ENCODE measurements at regions not wholly inside any gene's neighbourhood (a gene's known extent, or its start where the extent isn't known, plus 50 kb on each side); places are given as distances from the start of the nearest gene placed in this dataset.
"Not testable (repeated sequence)": the region's sequence is repeated elsewhere in the genome, so short reads cannot be mapped to it uniquely, and the experiment has no call there.

- not testable (repeated sequence) for DNase-seq (ENCODE audit: low read depth)
Observed at GRCh38 chr15:20187370-20188355, 353.9 kb downstream of the GOLGA6L6 start.

GRCh38 chr15:20184879-20185278, 356.7 kb downstream of the GOLGA6L6 start:
- DNase-seq (ENCODE audit: low read depth) = not testable (repeated sequence)

DNA sequence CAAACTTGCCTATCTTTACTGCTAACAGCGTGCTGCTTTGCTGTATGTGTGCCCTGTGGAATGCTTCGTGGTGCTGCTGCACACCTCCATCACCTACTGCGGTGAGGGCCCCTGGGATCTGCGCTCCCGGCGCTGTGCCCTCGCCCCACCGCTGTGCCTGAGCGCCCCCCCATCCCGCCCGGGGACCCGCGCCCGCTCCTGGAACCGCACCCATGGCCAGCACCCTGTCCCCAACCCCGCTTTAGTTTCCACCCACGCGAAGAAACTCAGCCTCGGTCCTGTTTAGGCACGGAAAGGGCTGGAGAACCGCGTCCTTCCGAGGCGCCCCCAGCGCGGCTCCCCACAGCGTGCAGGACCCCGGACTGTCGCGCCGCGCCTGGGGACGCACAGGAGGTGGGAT, 373.4 kb downstream of the GOLGA6L6 start:
- not testable (repeated sequence) for DNase-seq (ENCODE audit: low read depth)

- not testable (repeated sequence) for DNase-seq (ENCODE audit: low read depth)
Observed at GRCh38 chr15:20153528-20153927, 388.1 kb downstream of the GOLGA6L6 start.

DNA sequence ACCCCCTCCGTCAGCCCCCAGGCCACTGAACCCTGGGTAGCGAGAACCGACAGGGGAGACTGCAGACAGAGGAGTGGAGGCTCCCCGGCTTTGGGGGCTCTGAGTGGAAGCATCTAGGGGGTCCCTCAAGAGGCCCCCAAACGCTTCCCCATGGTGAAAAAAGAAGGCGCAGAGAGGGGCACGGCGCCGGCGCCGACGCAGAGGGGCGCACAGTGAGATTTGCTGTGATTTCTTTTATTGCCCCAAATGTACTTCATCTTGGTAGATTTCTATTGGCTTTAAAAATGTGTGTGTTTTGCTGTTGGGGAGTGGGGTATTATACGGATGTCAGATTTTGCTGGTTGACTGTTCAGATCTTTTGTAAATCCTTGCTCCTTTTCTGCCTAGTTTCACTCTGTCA, 392.9 kb downstream of the GOLGA6L6 start:
- not testable (repeated sequence) for DNase-seq (ENCODE audit: low read depth)

DNA sequence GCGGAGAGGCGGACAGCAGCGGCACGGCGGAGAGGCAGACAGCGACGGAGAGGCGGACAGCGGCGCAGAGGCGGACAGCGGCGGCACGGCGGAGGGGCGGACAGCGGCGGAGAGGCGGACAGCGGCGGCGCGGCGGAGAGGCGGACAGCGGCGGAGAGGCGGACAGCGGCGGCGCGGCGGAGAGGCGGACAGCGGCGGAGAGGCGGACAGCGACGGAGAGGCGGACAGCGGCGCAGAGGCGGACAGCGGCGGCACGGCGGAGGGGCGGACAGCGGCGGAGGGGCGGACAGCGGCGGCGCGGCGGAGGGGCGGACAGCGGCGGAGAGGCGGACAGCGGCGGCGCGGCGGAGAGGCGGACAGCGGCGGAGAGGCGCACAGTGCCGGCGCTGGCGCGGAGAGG, 393.6 kb downstream of the GOLGA6L6 start:
- DNase-seq (ENCODE audit: low read depth) = not testable (repeated sequence)

DNA sequence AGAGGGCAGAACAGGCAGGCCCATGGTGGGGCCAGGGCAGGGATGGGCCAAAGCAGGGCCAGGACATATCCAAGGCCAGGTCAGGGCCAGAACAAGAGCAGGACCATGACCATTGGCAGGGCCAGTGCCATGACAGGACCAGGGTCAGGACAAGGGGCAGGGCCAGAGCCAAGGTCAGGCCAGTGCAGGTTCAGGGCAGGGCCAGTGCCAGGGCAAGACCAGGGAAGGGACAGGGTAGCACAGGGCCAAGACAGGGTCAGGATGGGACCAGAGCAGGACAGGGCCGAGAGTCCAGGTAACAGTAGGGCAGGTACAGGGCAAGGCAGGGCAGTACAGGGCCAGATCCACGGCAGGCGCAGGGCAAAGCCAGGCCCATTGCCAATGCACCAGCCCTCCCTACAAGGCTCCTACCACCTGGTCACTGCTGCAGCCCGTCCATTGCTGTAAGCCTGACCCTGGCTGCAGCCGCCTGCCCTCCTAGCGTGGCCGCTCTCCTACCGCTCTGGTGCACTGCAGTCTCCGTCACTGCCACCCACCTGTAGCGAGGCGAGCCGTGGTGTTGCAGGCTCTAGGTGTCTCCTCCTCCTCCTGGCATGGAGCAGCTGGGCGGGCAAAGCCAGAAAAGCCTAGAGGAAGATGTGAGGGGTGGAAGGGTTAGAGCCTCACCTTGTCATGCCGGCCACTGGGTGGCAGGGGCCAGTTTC, 397.1 kb downstream of the GOLGA6L6 start:
- not testable (repeated sequence) for DNase-seq (ENCODE audit: low read depth)

DNA sequence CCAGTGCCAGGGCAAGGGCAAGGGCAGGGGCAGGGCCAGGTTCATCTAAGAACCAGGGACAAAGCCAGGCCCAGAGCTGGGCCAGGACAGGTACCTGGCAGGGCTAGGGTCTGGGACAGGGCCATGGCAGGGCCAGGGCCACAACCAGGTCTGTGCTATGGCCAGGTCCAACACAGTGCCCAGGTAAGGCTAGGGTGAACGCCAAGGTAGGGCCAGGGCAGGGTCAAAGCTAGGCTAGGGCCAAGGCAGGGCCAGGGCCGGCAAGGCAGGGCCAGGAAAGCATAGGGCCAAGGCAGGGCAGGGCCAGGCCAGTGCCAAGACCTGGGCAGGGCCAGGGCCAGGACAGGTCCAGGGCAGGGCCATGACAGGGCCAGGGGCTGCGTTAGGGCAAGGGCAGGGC, 398.7 kb downstream of the GOLGA6L6 start:
- DNase-seq (ENCODE audit: low read depth) = not testable (repeated sequence)

GRCh38 chr15:20142410-20142809, 399.2 kb downstream of the GOLGA6L6 start:
- not testable (repeated sequence) for DNase-seq (ENCODE audit: low read depth)

DNA sequence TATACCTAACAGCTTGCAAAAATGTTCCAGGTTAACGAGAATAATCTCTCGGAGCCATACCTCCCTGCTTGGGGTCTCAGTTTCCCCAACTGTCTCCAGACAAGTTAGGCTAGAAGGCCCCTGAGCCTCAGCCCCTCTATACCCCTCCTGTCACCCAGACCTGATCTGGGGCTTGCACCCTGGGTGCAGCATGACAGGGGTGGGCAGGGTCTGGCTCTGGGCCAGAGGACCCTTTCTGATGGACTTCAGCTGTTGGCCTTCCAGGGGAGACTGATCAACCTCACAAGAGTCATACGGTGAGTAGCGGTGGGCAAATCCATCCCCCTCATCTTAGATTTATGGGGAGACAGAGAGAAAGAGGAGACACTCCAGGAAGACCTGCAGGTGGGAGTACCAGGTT, 416.9 kb downstream of the GOLGA6L6 start:
- DNase-seq (ENCODE audit: low read depth) = not testable (repeated sequence)

DNA sequence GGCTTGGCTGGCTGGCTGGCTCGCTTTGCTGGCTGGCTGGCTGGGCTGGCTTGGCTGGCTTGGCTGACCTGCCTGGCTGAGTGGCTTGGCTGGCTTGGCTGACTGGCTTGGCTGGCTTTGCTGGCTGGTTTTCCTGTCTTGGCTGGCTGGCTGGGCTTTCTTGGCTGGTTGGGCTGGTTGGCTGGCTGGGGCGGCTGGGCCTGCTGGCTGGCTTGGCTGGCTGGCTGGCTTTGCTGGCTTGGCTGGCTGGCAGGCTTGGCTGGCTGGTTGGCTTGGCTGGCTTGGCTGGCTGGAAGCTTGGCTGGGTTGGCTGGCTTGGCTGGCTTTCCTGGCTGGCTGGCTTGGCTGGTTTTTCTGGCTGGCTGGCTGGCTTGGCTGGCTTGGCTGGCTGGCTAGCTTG, 435.6 kb downstream of the GOLGA6L6 start:
- no peak for DNase-seq (ENCODE audit: low read depth)

- DNase-seq (ENCODE audit: low read depth) = not testable (repeated sequence)
Observed at GRCh38 chr15:20105011-20105990, 436.3 kb downstream of the GOLGA6L6 start.

- peak; percentile 15 for DNase-seq (ENCODE audit: low read depth)
Observed at GRCh38 chr15:20104551-20104950, 437.0 kb downstream of the GOLGA6L6 start.

GRCh38 chr15:20102862-20103261, 438.7 kb downstream of the GOLGA6L6 start:
- DNase-seq (ENCODE audit: low read depth) = peak; percentile 20

GRCh38 chr15:20102209-20102608, 439.4 kb downstream of the GOLGA6L6 start:
- DNase-seq (ENCODE audit: low read depth) = peak; percentile 1

DNA sequence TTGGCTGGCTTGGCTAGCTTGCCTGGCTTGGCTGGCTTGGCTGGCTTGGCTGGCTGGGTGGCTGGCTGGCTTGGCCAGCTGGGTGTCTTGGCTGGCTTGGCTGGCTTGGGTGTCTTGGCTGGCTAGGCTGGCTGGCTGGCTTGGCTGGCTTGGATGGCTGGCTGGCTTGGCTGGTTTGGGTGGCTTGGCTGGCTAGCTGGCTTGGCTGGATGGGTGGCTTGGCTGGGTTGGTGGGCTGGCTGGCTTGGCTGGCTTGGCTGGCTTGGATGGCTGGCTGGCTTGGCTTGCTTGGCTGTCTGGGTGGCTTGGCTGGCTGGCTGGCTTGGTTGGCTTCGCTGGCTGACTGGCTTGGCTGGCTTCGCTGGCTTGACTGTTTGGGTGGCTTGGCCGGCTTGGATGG, 440.3 kb downstream of the GOLGA6L6 start:
- not testable (repeated sequence) for DNase-seq (ENCODE audit: low read depth)

DNA sequence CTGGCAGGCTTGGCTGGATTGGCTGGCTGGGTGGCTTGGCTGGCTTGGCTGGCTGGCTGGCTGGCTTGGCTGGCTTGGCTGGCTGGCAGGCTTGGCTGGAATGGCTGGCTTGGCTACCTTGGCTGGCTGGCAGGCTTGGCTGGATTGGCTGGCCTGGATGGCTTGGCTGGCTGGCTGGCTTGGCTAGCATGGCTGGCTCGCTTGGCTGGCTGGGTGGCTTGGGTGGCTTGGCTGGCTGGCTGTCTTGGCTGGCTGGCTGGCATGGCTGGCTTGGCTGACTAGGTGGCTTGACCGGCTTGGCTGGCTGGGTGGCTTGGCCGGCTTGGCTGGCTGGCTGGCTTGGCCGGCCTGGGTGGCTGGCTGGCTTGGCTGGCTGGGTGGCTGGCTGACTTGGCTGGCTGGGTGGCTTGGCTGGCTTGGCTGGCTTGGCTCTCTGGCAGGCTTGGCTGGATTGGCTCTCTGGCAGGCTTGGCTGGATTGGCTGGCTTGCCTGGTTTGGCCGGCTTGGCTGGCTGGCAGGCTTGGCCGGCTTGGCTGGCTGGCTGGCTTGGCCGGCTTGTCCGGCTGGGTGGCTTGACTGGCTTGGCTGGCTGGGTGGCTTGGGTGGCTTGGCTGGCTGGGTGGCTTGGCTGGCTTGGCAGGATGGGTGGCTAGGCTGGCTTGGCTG, 440.9 kb downstream of the GOLGA6L6 start:
- DNase-seq (ENCODE audit: low read depth) = not testable (repeated sequence)

GRCh38 chr15:20095699-20096303, 445.8 kb downstream of the GOLGA6L6 start:
- not testable (repeated sequence) for DNase-seq (ENCODE audit: low read depth)

DNA sequence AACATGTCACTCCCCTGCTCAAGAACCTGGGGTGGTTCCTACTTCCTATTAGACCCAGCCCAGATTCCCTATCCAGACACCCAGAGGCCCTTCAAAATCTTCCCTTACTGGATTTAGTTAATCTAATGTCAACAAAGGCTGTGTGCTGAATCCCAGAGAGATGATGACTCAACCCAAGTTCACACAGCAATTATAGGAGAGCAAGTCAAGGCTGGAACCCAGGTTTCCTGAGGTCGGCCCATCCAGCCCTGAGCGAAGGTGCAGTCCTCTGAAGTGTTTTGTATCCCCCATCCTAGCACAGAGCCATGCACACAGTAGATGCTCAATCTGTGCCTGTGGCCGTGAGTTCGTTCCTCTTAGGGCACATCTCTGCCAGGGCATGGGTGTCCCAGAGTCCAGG, 452.1 kb downstream of the GOLGA6L6 start:
- not testable (repeated sequence) for DNase-seq (ENCODE audit: low read depth)

GRCh38 chr15:20084026-20084425, 457.6 kb downstream of the GOLGA6L6 start:
- DNase-seq (ENCODE audit: low read depth) = not testable (repeated sequence)

- not testable (repeated sequence) for DNase-seq (ENCODE audit: low read depth)
Observed at GRCh38 chr15:20074082-20074481, 467.5 kb downstream of the GOLGA6L6 start.
